Glutamatergic neuron (in vitro differentiated cells): ENCODE measurements at regions not wholly inside any gene's neighbourhood (a gene's known extent, or its start where the extent isn't known, plus 50 kb on each side); places are given as distances from the start of the nearest gene placed in this dataset.
A peak's percentile ranks its signal among the peaks of the same experiment; 100 is the strongest.

Source experiments
- DNase-seq: peaks from one replicate; pipeline ENCODE4 v3.0.0; 2022
- H3K27ac Mint-ChIP-seq: one replicate; pipeline ENCODE4 v1.8.0; 2020; ENCODE audit warnings: mild to moderate bottlenecking, mixed read lengths, inconsistent platforms; ENCODE audit not compliant: unreplicated experiment
- H3K27me3 Mint-ChIP-seq: one replicate; pipeline ENCODE4 v1.8.0; 2020; ENCODE audit warnings: mild to moderate bottlenecking, moderate library complexity, mixed read lengths, inconsistent platforms; ENCODE audit not compliant: unreplicated experiment
- H3K36me3 Mint-ChIP-seq: one replicate; pipeline ENCODE4 v1.8.0; 2020; ENCODE audit warnings: mild to moderate bottlenecking, mixed read lengths, inconsistent platforms; ENCODE audit not compliant: unreplicated experiment
- H3K4me1 Mint-ChIP-seq: one replicate; pipeline ENCODE4 v1.8.0; 2020; ENCODE audit warnings: mild to moderate bottlenecking, low read depth, mixed read lengths, inconsistent platforms; ENCODE audit not compliant: unreplicated experiment
- H3K4me3 Mint-ChIP-seq: one replicate; pipeline ENCODE4 v1.8.0; 2020; ENCODE audit warnings: mild to moderate bottlenecking, mixed read lengths, inconsistent platforms; ENCODE audit not compliant: unreplicated experiment
- H3K9me3 Mint-ChIP-seq: one replicate; pipeline ENCODE4 v1.8.0; 2020; ENCODE audit warnings: mild to moderate bottlenecking, moderate library complexity, mixed read lengths, inconsistent platforms; ENCODE audit not compliant: unreplicated experiment
- CTCF ChIP-seq: fragments of 200-600 bp; sonication (generic); IDR thresholded peaks from one replicate; pipeline ENCODE4 v1.5.0; 2021; ENCODE audit not compliant: partially characterized antibody, unreplicated experiment

- H3K27me3 Mint-ChIP-seq = no peaks in the 10 kb centered on the region
- no peaks in the 10 kb centered on the region for H3K36me3 Mint-ChIP-seq
- H3K9me3 Mint-ChIP-seq = no peaks in the 10 kb centered on the region
- H3K4me1 Mint-ChIP-seq = peaks cover 9% of the 10 kb centered on the region
- no peak for TF ChIP-seq CTCF
- no peak overlapping the region for H3K27ac Mint-ChIP-seq
- no peak overlapping the region for H3K4me3 Mint-ChIP-seq
- no peak for DNase-seq
Observed at GRCh38 chr7:84271543-84271942, 77.0 kb upstream of the SEMA3A start.

GRCh38 chr7:84264396-84264795 is 69.8 kb upstream of the SEMA3A start:
- Mint-ChIP-seq H3K27me3 (no peaks in the 10 kb centered on the region), H3K9me3 (no peaks in the 10 kb centered on the region), H3K4me1 (peaks cover 7% of the 10 kb centered on the region), H3K4me3 (no peak overlapping the region), H3K27ac (no peak overlapping the region), H3K36me3 (no peaks in the 10 kb centered on the region)
- TF ChIP-seq CTCF = no peak
- no peak for DNase-seq

GRCh38 chr7:84263106-84263505 is 68.5 kb upstream of the SEMA3A start:
- Mint-ChIP-seq H3K9me3 (no peaks in the 10 kb centered on the region), H3K4me3 (no peak overlapping the region), H3K36me3 (no peaks in the 10 kb centered on the region), H3K4me1 (peaks cover 10% of the 10 kb centered on the region), H3K27me3 (no peaks in the 10 kb centered on the region), H3K27ac (no peak overlapping the region)
- TF ChIP-seq CTCF = no peak
- no peak for DNase-seq

- DNase-seq = no peak
- no peaks in the 10 kb centered on the region for H3K36me3 Mint-ChIP-seq
- H3K4me1 Mint-ChIP-seq = peaks cover 20% of the 10 kb centered on the region
- no peaks in the 10 kb centered on the region for H3K27me3 Mint-ChIP-seq
- H3K4me3 Mint-ChIP-seq = no peak overlapping the region
- no peak overlapping the region for H3K27ac Mint-ChIP-seq
- no peak for TF ChIP-seq CTCF
- no peaks in the 10 kb centered on the region for H3K9me3 Mint-ChIP-seq
Observed at GRCh38 chr7:84261509-84261908, 66.9 kb upstream of the SEMA3A start.

GRCh38 chr7:84258628-84259027 is 64.0 kb upstream of the SEMA3A start:
- no peaks in the 10 kb centered on the region for H3K36me3 Mint-ChIP-seq
- H3K27ac Mint-ChIP-seq = peak overlapping the region; percentile 88
- no peak for TF ChIP-seq CTCF

More at GRCh38 chr7:84258628-84259027, 64.0 kb upstream of the SEMA3A start:
- Mint-ChIP-seq H3K9me3 (no peaks in the 10 kb centered on the region), H3K4me3 (peak overlapping the region; percentile 12), H3K27me3 (no peaks in the 10 kb centered on the region), H3K4me1 (peaks cover 26% of the 10 kb centered on the region)
- DNase-seq = no peak
